ENCODE measurements at regions not wholly inside any gene's neighbourhood (a gene's known extent, or its start where the extent isn't known, plus 50 kb on each side); places are given as distances from the start of the nearest gene placed in this dataset.

- H3K27me3 ChIP-seq (replicated peaks; ENCODE audit: insufficient read depth, low read depth, low read length, poor library complexity): no peaks in the 10 kb centered on the region
- H3K4me1 ChIP-seq (ENCODE audit: insufficient read depth, low read length, poor library complexity, severe bottlenecking): peaks cover 31% of the 10 kb centered on the region
- ChIA-PET CTCF (no interaction called here), POLR2A (ENCODE audit: low non-redundant PET) (no interaction called here)
- H3K36me3 ChIP-seq (ENCODE audit: insufficient read depth, low read length, poor library complexity, severe bottlenecking): no peaks in the 10 kb centered on the region
- DNase-seq (ENCODE audit: low spot score): no peak
- TF ChIP-seq, protein P1, sequence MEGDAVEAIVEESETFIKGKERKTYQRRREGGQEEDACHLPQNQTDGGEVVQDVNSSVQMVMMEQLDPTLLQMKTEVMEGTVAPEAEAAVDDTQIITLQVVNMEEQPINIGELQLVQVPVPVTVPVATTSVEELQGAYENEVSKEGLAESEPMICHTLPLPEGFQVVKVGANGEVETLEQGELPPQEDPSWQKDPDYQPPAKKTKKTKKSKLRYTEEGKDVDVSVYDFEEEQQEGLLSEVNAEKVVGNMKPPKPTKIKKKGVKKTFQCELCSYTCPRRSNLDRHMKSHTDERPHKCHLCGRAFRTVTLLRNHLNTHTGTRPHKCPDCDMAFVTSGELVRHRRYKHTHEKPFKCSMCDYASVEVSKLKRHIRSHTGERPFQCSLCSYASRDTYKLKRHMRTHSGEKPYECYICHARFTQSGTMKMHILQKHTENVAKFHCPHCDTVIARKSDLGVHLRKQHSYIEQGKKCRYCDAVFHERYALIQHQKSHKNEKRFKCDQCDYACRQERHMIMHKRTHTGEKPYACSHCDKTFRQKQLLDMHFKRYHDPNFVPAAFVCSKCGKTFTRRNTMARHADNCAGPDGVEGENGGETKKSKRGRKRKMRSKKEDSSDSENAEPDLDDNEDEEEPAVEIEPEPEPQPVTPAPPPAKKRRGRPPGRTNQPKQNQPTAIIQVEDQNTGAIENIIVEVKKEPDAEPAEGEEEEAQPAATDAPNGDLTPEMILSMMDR (conservative IDR thresholded peaks at IDR 0.05; ENCODE audit: low read depth, low read length): no peak
- TF ChIP-seq EZH2 (IDR thresholded peaks at IDR 0.05; ENCODE audit: borderline replicate concordance, low read depth, low read length, poor library complexity, severe bottlenecking): no peak
- H3K27ac ChIP-seq (ENCODE audit: low read depth, low read length, poor library complexity, severe bottlenecking): no peak overlapping the region
- H3K9me3 ChIP-seq (ENCODE audit: low read depth, low read length, poor library complexity, severe bottlenecking): peaks cover 8% of the 10 kb centered on the region
- no TSS peak for BruUV-seq (replicated peaks)
- H3K4me3 ChIP-seq (ENCODE audit: low read depth, low read length, poor library complexity, severe bottlenecking): no peak overlapping the region
- intact Hi-C loops (cut with micrococcal nuclease; ENCODE audit: unreplicated experiment): no loop called here
These were observed 343.0 kb upstream of the PODXL start for GRCh38 chr7:131899271-131900030.

- intact Hi-C loops (cut with micrococcal nuclease; ENCODE audit: unreplicated experiment): no loop called here
- no peak for DNase-seq (ENCODE audit: low spot score)
- peaks cover 31% of the 10 kb centered on the region for H3K4me1 ChIP-seq (ENCODE audit: insufficient read depth, low read length, poor library complexity, severe bottlenecking)
- no peak overlapping the region for H3K4me3 ChIP-seq (ENCODE audit: low read depth, low read length, poor library complexity, severe bottlenecking)
- POLR2A ChIA-PET (ENCODE audit: low non-redundant PET): no interaction called here
- H3K27me3 ChIP-seq (replicated peaks; ENCODE audit: insufficient read depth, low read depth, low read length, poor library complexity): no peaks in the 10 kb centered on the region
- no TSS peak for BruUV-seq (replicated peaks)
- H3K36me3 ChIP-seq (ENCODE audit: insufficient read depth, low read length, poor library complexity, severe bottlenecking): no peaks in the 10 kb centered on the region
- H3K9me3 ChIP-seq (ENCODE audit: low read depth, low read length, poor library complexity, severe bottlenecking): peaks cover 7% of the 10 kb centered on the region
- TF ChIP-seq EZH2 (IDR thresholded peaks at IDR 0.05; ENCODE audit: borderline replicate concordance, low read depth, low read length, poor library complexity, severe bottlenecking): no peak
- TF ChIP-seq, protein P1 (conservative IDR thresholded peaks at IDR 0.05; ENCODE audit: low read depth, low read length): no peak
- CTCF ChIA-PET: no interaction called here
- no peak overlapping the region for H3K27ac ChIP-seq (ENCODE audit: low read depth, low read length, poor library complexity, severe bottlenecking)
These were observed 342.0 kb upstream of the PODXL start for GRCh38 chr7:131898418-131898817.

- intact Hi-C loops (cut with micrococcal nuclease; ENCODE audit: unreplicated experiment): no loop called here
- H3K4me1 ChIP-seq (ENCODE audit: insufficient read depth, low read length, poor library complexity, severe bottlenecking): peaks cover 31% of the 10 kb centered on the region
- ChIA-PET POLR2A (ENCODE audit: low non-redundant PET) (no interaction called here), CTCF (no interaction called here)
- no peaks in the 10 kb centered on the region for H3K36me3 ChIP-seq (ENCODE audit: insufficient read depth, low read length, poor library complexity, severe bottlenecking)
- no peaks in the 10 kb centered on the region for H3K27me3 ChIP-seq (replicated peaks; ENCODE audit: insufficient read depth, low read depth, low read length, poor library complexity)
- H3K4me3 ChIP-seq (ENCODE audit: low read depth, low read length, poor library complexity, severe bottlenecking): no peak overlapping the region
- TF ChIP-seq EZH2 (IDR thresholded peaks at IDR 0.05; ENCODE audit: borderline replicate concordance, low read depth, low read length, poor library complexity, severe bottlenecking): no peak
- TF ChIP-seq, protein P1 (conservative IDR thresholded peaks at IDR 0.05; ENCODE audit: low read depth, low read length): no peak
- DNase-seq (ENCODE audit: low spot score): no peak
- BruUV-seq (replicated peaks): TSS peak; percentile 68
- peaks cover under 1% of the 10 kb centered on the region for H3K9me3 ChIP-seq (ENCODE audit: low read depth, low read length, poor library complexity, severe bottlenecking)
- no peak overlapping the region for H3K27ac ChIP-seq (ENCODE audit: low read depth, low read length, poor library complexity, severe bottlenecking)
These were observed 341.4 kb upstream of the PODXL start for GRCh38 chr7:131897790-131898165.

All from A673 (cell line).